Ovary (tissue), 7 donors: ENCODE measurements at regions not wholly inside any gene's neighbourhood (a gene's known extent, or its start where the extent isn't known, plus 50 kb on each side); places are given as distances from the start of the nearest gene placed in this dataset.

Experiments
- DNase-seq, 5 donors: peaks; one replicate each; pipeline ENCODE4 v3.0.0-alpha.2; 2019 to 2020
- H3K27ac ChIP-seq, 2 donors: fragments of 200-600 bp; one replicate each; pipeline versions ENCODE4 v1.5.1 to v1.8.0; 2019 to 2022
- H3K27me3 ChIP-seq: fragments of 200-600 bp; one replicate; pipeline ENCODE4 v1.8.0; 2022
- H3K36me3 ChIP-seq: fragments of 200-600 bp; sonication (generic); one replicate; pipeline ENCODE4 v1.5.1; 2019
- H3K4me1 ChIP-seq: one replicate; pipeline ENCODE4 v1.8.1; 2013; ENCODE audit warnings: mild to moderate bottlenecking, moderate library complexity; ENCODE audit not compliant: insufficient read depth
- H3K4me3 ChIP-seq: fragments of 200-600 bp; sonication (generic); one replicate; pipeline ENCODE4 v1.5.1; 2017
- H3K9me3 ChIP-seq, 2 donors: fragments of 200-600 bp in 1 of 2; sonication (generic) in 1 of 2; one replicate each; pipeline versions ENCODE4 v1.5.1 to v1.8.1; 2013 to 2019; ENCODE audit warnings: mild to moderate bottlenecking in 1 of 2, moderate library complexity in 1 of 2
- EP300 ChIP-seq: sonication (generic); formaldehyde crosslinking; IDR thresholded peaks from one replicate; pipeline ENCODE4 v1.6.1; 2017; ENCODE audit warnings: antibody characterized with exemption
- POLR2A ChIP-seq: fragments of 450-650 bp; IDR thresholded peaks from one replicate; pipeline ENCODE4 v1.6.1; 2017; ENCODE audit warnings: antibody characterized with exemption, mild to moderate bottlenecking, moderate library complexity
- WGBS, 3 donors: extraction: QIAGEN DNeasy Blood & Tissue Kit in 1 of 3; methylation state at CpG; one replicate each; pipeline versions ENCODE4 v1.1.5 to v1.1.7; 2013 to 2017; 5-methylcytosine and 5-hydroxymethylcytosine counted together
- intact Hi-C, 4 donors: fragments of 100-400 bp; cut with DNase I; formaldehyde crosslinking; loops; one replicate each; pipeline versions ENCODE4 v1.11.0 to v1.15.1; 2022 to 2023
- TF ChIP-seq, protein P1 (sequence below), 3 donors: fragments of 450-650 bp in 2 of 3; fragments of 200-600 bp in 1 of 3; IDR thresholded peaks; one replicate each; pipeline versions ENCODE4 v1.5.1 to v1.8.0; 2016 to 2022; ENCODE audit warnings: antibody characterized with exemption in 3 of 3, mild to moderate bottlenecking in 1 of 3
- donor health status: DM: no; HTN: no; CAD: no; lungs with moderate emphysema.
- donor health status: DM: no; HTN: no; CAD: no.
- donor health status: Bipolar disorder and iron deficiency.
- donor health status: DM: no; HTN: no; CAD: no.
- donor health status: DM: yes; HTN: yes; CAD: no.

DNA sequence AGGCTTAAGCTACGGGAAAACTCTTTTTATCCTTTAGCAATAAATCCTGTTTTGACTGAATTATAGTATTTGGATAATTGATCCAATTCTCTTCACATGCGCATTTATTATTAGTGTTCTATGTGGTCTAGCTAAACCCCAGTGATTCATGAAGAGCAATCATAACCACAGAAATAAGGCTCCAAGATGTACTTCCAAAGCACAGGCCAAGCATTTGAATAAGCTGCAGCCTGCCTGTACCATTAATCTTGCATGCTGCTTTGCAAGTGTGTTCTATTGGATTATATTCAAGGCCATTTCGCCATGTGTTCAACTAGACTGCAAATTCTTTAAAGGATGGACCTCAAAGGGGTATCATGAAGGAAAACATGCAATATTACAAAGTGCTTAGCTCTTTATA lies 385.2 kb upstream of the FAT1 start:
- Histone ChIP-seq H3K27ac (no peak overlapping the region), H3K36me3 (no peaks in the 10 kb centered on the region), H3K9me3 (no peaks in the 10 kb centered on the region), H3K4me3 (no peak overlapping the region), H3K27me3 (no peaks in the 10 kb centered on the region), H3K4me1 (peaks cover 2% of the 10 kb centered on the region)
- DNase-seq, result no peak
- TF ChIP-seq, protein P1, sequence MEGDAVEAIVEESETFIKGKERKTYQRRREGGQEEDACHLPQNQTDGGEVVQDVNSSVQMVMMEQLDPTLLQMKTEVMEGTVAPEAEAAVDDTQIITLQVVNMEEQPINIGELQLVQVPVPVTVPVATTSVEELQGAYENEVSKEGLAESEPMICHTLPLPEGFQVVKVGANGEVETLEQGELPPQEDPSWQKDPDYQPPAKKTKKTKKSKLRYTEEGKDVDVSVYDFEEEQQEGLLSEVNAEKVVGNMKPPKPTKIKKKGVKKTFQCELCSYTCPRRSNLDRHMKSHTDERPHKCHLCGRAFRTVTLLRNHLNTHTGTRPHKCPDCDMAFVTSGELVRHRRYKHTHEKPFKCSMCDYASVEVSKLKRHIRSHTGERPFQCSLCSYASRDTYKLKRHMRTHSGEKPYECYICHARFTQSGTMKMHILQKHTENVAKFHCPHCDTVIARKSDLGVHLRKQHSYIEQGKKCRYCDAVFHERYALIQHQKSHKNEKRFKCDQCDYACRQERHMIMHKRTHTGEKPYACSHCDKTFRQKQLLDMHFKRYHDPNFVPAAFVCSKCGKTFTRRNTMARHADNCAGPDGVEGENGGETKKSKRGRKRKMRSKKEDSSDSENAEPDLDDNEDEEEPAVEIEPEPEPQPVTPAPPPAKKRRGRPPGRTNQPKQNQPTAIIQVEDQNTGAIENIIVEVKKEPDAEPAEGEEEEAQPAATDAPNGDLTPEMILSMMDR (IDR thresholded peaks at IDR 0.05), result no peak
- no peak for TF ChIP-seq EP300
- TF ChIP-seq POLR2A, result no peak
- WGBS, 3 donors, result 46 to 49% (median 46%) methylated on average over 3 of the region's 3 CpGs
- intact Hi-C loops, result no loop called here

DNA sequence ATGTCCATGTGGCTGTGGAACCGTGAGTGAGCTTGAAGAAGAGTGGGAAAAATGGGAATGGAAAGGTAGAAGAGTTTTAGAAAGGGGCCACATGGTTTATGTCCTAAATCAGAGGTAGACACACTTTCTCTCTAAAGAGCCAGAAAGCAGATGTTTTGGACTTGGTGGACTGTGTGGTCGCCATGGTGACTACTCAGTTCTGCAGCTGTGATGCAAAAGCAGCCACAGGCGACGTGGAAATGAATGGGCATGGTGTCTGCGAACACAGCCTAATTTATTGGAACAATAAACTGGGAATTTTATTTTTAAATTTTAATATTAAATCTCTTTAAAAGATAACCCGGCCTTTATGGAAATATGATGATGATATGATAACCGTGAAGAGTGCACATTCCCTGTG lies 386.0 kb upstream of the FAT1 start:
- TF ChIP-seq POLR2A (no peak), EP300 (no peak)
- TF ChIP-seq, protein P1 (IDR thresholded peaks at IDR 0.05), result no peak
- Histone ChIP-seq H3K36me3 (no peaks in the 10 kb centered on the region), H3K27me3 (no peaks in the 10 kb centered on the region), H3K4me1 (peaks cover 2% of the 10 kb centered on the region), H3K9me3 (no peaks in the 10 kb centered on the region), H3K4me3 (no peak overlapping the region), H3K27ac (no peak overlapping the region)
- intact Hi-C loops, result no loop called here
- WGBS, 3 donors, result 90 to 94% (median 93%) methylated on average over 7 of the region's 7 CpGs
- no peak for DNase-seq

DNA sequence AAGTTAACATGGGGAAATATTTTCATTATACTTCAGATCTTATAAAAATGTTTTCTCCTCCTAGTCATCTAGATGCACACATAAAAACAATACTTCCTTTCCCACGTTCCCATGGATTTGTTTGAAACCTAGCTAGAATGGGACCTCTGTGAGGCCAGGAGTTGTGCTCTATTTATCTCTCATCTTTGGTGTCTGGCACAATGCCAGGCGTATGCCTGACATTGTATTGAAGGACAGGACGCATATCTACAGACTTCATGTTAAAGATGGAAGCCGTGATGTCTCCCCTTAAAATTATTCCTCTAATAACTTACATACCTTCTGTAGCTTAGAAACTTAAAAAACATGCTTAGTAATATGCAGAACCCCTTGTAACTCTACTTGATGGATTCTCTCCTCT lies 394.5 kb upstream of the FAT1 start:
- Histone ChIP-seq H3K36me3 (no peaks in the 10 kb centered on the region), H3K27me3 (no peaks in the 10 kb centered on the region), H3K4me3 (no peak overlapping the region), H3K4me1 (no peaks in the 10 kb centered on the region), H3K27ac (no peak overlapping the region), H3K9me3 (no peaks in the 10 kb centered on the region)
- intact Hi-C loops, result no loop called here
- TF ChIP-seq POLR2A (no peak), EP300 (no peak)
- TF ChIP-seq, protein P1 (IDR thresholded peaks at IDR 0.05), result no peak
- 66 to 71% (median 70%) methylated on average over 4 of the region's 4 CpGs for WGBS, 3 donors
- no peak for DNase-seq

DNA sequence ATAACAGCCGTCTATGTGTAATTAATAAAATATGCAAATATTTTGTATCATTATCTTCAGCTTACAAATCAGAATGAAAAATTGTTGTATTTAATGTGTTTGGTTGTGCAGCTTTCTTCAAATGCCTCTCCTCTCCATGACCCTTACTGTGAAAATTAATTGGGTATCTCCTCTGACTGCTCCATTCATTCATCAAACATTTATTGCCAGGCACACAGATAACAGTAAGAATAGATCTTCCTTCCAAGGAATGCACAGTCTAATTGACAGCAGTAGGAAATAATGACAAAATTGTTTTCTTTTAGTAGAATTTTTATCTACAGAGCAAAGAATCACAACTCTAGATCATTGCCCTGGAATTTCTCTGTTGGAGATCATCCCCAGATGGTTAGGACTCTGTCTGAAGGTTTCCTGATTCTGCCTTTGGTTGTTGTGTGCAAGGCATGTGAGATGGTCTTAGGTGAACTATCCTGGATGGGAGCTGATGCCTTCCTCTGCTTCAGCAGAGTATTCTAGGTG lies 395.0 kb upstream of the FAT1 start:
- H3K4me1 ChIP-seq, result no peaks in the 10 kb centered on the region
- no peak overlapping the region for H3K27ac ChIP-seq
- no peaks in the 10 kb centered on the region for H3K27me3 ChIP-seq
- no peaks in the 10 kb centered on the region for H3K9me3 ChIP-seq
- no peak overlapping the region for H3K4me3 ChIP-seq
- intact Hi-C loops, result no loop called here
- TF ChIP-seq POLR2A, result no peak
- no peak for TF ChIP-seq EP300
- TF ChIP-seq, protein P1 (IDR thresholded peaks at IDR 0.05), result no peak
- no peak for DNase-seq
- 3 to 18% (median 12%) methylated on average over 1 of the region's 1 CpG for WGBS, 3 donors
- H3K36me3 ChIP-seq, result no peaks in the 10 kb centered on the region
